GM18909 (cell line): ENCODE measurements at regions not wholly inside any gene's neighbourhood (a gene's known extent, or its start where the extent isn't known, plus 50 kb on each side); places are given as distances from the start of the nearest gene placed in this dataset.

ENCODE experiments used
- ATAC-seq: cut with Tn5 transposase; IDR thresholded peaks from one replicate; pipeline ENCODE4 v1.9.1; 2021; ENCODE audit warnings: mild to moderate bottlenecking; ENCODE audit not compliant: unreplicated experiment, poor library complexity

- ATAC-seq, result no peak
These were observed 115.8 kb upstream of the ZRANB2 start for GRCh38 chr1:71196685-71197084.

DNA sequence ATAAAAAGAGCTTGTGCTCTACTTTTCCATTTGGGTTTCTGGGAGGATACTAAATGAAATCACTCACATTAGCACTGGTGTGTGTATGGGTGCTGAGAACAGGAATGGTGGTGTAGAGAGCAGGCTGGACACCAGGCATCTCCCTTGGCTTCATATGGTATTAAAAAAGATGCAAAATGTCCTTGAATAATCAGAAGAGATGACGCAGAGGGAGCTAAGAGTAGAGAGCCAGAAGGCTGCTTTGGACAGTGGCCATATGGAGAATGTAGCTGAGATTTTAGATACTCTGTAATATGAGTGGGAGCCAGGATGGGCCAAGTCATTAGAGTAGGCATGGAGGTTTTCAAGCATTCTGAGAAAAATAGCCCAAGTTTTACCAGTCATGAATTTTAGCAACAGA lies 112.3 kb upstream of the ZRANB2 start:
- no peak for ATAC-seq

DNA sequence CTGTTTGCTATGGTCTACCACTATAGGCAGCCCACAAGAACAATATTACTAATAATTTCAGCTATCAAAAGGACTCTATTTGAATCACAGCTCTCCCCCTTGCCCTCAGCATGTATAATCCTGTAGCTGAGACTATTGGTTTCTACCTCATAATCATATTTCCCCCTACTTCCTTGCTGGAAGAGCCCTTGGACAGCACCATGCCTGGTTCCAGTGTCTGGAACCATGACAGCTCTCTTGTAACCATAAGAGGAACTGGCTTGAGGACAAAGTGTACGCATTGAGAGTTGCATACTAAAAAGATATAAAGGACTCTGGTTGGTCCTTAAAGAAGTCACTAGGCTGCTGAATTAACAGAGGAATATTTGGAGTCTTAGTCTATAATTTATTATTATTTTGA lies 110.7 kb upstream of the ZRANB2 start:
- ATAC-seq, result no peak

DNA sequence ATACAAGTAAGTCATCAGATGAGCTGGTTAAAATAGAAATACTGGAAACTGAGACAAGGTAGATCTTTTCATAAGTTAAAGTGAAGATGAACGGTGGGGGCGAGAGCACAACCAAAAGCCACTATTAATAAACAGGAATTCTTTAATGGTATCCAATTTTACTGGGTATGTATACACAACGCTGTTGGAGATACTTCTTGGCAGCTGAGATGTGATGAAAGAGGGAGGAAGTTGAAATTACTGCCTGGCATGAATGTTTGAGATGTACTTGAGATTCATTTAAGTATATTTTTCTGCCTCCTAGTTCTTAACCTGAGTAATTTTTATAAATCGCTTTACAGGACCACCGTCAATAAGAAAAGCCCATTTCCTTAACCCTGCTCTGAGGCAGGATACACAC lies 110.0 kb upstream of the ZRANB2 start:
- ATAC-seq, result no peak

GRCh38 chr1:71184410-71184809 lies 103.6 kb upstream of the ZRANB2 start:
- ATAC-seq, result no peak

GRCh38 chr1:71179997-71180396 lies 99.2 kb upstream of the ZRANB2 start:
- ATAC-seq, result no peak

DNA sequence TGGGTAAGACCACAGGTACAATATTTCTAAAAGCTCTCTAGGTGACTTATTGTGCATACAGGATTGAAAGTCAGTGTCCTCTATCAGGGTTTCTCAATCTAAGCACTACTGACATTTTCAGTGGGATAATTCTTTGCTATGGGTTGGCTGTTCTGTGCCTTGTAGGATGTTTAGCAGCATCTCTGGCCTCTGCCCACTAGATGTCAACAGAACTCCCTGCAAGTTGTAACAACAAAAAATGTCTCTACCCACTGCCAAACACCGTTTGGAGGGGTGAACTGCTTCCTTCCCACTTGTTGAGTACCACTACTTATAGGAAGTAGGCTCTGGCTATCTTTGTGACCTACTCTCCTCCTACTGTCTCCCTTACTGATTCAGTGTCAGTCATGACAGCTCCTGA lies 90.1 kb upstream of the ZRANB2 start:
- ATAC-seq, result no peak

GRCh38 chr1:71167505-71167904 lies 86.7 kb upstream of the ZRANB2 start:
- ATAC-seq, result no peak

GRCh38 chr1:71166178-71167173 lies 85.6 kb upstream of the ZRANB2 start:
- no peak for ATAC-seq

GRCh38 chr1:71157715-71158114 lies 76.9 kb upstream of the ZRANB2 start:
- ATAC-seq, result no peak

GRCh38 chr1:71157151-71157550 lies 76.3 kb upstream of the ZRANB2 start:
- no peak for ATAC-seq

- no peak for ATAC-seq
These were observed 75.8 kb upstream of the ZRANB2 start for GRCh38 chr1:71156590-71156989.

GRCh38 chr1:71154429-71154828 lies 73.6 kb upstream of the ZRANB2 start:
- ATAC-seq, result no peak

GRCh38 chr1:71153826-71154225 lies 73.0 kb upstream of the ZRANB2 start:
- no peak for ATAC-seq

- ATAC-seq, result no peak
These were observed 67.0 kb upstream of the ZRANB2 start for GRCh38 chr1:71147637-71148360.

DNA sequence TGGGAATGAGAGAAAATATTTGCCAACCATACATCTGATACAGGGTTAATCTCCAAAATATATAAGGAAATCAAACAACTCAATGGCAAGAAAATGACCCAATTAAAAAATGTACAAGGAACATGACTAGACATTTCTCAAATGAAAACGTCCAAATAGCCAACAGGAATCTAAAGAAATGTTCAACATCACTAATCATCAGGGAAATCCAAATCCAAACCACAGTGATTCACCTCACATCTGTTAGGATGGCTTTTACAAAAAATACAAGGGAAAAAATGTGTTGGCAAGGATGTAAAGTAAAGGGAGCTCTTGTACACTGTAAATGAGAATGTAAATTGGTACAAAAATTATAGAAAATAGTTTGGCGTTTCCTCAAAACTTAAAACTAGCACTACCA lies 54.7 kb upstream of the ZRANB2 start:
- no peak for ATAC-seq
